ENCODE measurements at regions not wholly inside any gene's neighbourhood (a gene's known extent, or its start where the extent isn't known, plus 50 kb on each side); places are given as distances from the start of the nearest gene placed in this dataset.

DNA sequence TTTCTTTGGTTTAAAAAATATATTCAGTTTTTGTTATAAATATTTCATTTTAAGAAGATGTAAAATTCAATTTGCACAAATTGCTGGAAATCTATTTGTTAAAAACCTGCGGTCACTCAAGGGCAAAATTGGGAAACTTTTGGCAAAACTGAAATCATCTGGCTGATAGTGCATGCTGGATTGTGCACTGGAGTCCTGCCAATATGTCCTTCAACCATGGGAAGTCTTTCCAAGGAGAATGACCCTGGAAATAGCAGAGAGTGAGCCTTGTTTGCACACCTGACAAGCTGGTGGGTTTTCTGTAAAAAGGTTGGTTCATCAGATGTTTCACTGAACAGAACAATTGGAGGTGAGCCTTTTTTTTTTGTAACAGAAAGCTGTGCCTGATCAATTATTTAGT lies 413.5 kb downstream of the BTBD3 start:
- H3F3A ChIP-seq (ENCODE audit: control insufficient read depth, insufficient read depth), result no peaks in the 10 kb centered on the region
- TF ChIP-seq EZH2phosphoT487 (IDR thresholded peaks at IDR 0.05; ENCODE audit: borderline replicate concordance, low read length), result no peak
- TF ChIP-seq, protein P1, sequence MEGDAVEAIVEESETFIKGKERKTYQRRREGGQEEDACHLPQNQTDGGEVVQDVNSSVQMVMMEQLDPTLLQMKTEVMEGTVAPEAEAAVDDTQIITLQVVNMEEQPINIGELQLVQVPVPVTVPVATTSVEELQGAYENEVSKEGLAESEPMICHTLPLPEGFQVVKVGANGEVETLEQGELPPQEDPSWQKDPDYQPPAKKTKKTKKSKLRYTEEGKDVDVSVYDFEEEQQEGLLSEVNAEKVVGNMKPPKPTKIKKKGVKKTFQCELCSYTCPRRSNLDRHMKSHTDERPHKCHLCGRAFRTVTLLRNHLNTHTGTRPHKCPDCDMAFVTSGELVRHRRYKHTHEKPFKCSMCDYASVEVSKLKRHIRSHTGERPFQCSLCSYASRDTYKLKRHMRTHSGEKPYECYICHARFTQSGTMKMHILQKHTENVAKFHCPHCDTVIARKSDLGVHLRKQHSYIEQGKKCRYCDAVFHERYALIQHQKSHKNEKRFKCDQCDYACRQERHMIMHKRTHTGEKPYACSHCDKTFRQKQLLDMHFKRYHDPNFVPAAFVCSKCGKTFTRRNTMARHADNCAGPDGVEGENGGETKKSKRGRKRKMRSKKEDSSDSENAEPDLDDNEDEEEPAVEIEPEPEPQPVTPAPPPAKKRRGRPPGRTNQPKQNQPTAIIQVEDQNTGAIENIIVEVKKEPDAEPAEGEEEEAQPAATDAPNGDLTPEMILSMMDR (IDR thresholded peaks at IDR 0.05; ENCODE audit: low read depth, low read length, poor library complexity, severe bottlenecking), result no peak

DNA sequence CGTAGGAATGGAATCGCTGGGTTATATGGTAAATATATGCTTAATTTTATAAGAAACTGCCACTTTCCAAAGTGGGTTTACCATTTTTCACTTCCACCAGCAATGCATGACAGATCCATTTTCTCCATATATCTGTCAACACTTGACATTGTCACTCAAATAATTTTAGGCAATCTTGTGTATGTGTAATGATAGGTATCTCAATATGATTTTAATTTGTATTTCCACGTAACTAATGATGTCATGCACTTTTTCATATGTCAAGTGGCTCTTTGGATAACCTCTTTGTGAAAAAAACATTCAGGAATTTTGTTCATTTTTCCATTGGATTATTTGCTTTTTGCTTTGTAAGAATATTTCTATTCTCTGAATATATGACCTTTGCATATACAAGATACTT lies 419.9 kb downstream of the BTBD3 start:
- TF ChIP-seq, protein P1 (IDR thresholded peaks at IDR 0.05; ENCODE audit: low read depth, low read length, poor library complexity, severe bottlenecking), result no peak
- no peak for TF ChIP-seq EZH2phosphoT487 (IDR thresholded peaks at IDR 0.05; ENCODE audit: borderline replicate concordance, low read length)
- Histone ChIP-seq H3F3A (ENCODE audit: control insufficient read depth, insufficient read depth) (no peaks in the 10 kb centered on the region), H3K9me3 (ENCODE audit: control insufficient read depth, insufficient read depth, low read length) (no peaks in the 10 kb centered on the region), H4K20me1 (ENCODE audit: control insufficient read depth, insufficient read depth, low read depth, low read length) (no peaks in the 10 kb centered on the region), H3K27ac (ENCODE audit: low read depth, low read length) (no peak overlapping the region), H3K4me2 (ENCODE audit: low read length) (no peak overlapping the region), H3K36me3 (ENCODE audit: control insufficient read depth, low read length) (no peaks in the 10 kb centered on the region), H3K79me2 (ENCODE audit: control insufficient read depth, low read length) (no peaks in the 10 kb centered on the region), H3K27me3 (ENCODE audit: control insufficient read depth, low read length) (no peaks in the 10 kb centered on the region), H3K4me1 (ENCODE audit: control insufficient read depth, low read length) (no peaks in the 10 kb centered on the region), H3K4me3 (ENCODE audit: low read length) (no peak overlapping the region), H3K9me2 (replicated peaks; ENCODE audit: control insufficient read depth, low read length) (no peaks in the 10 kb centered on the region)

More for the DNA sequence above, 413.5 kb downstream of the BTBD3 start:
- H3K4me3 ChIP-seq (ENCODE audit: low read length), result no peak overlapping the region
- no peaks in the 10 kb centered on the region for H3K27me3 ChIP-seq (ENCODE audit: control insufficient read depth, low read length)
- H4K20me1 ChIP-seq (ENCODE audit: control insufficient read depth, insufficient read depth, low read depth, low read length), result no peaks in the 10 kb centered on the region
- H3K36me3 ChIP-seq (ENCODE audit: control insufficient read depth, low read length), result no peaks in the 10 kb centered on the region
- H3K79me2 ChIP-seq (ENCODE audit: control insufficient read depth, low read length), result no peaks in the 10 kb centered on the region
- H3K9me2 ChIP-seq (replicated peaks; ENCODE audit: control insufficient read depth, low read length), result no peaks in the 10 kb centered on the region
- H3K4me1 ChIP-seq (ENCODE audit: control insufficient read depth, low read length), result no peaks in the 10 kb centered on the region
- no peaks in the 10 kb centered on the region; the same call in 1 of the 2 replicates for H3K9me3 ChIP-seq (ENCODE audit: control insufficient read depth, insufficient read depth, low read length)
- no peak overlapping the region for H3K4me2 ChIP-seq (ENCODE audit: low read length)
- H3K27ac ChIP-seq (ENCODE audit: low read depth, low read length), result no peak overlapping the region

DNA sequence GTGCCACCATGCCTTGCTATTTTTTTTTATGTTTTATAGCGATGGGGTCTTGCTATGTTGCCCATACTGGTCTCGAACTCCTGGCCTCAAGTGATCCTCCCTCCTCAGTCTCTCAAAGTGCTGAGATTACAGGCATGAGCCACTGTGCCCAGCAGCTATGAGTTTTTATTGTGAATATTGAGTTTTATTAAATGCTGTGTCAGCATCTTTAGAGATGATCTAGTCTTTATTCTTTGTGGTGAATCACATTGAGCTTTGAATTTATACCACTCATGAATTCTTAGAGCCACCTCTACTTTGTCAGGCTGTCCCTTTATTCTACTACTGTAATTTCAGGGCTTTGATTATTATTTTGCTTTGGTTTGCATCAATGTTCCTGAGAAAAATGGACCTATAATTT lies 428.3 kb downstream of the BTBD3 start:
- no peak overlapping the region for H3K27ac ChIP-seq (ENCODE audit: low read depth, low read length)
- H3F3A ChIP-seq (ENCODE audit: control insufficient read depth, insufficient read depth), result no peaks in the 10 kb centered on the region
- H4K20me1 ChIP-seq (ENCODE audit: control insufficient read depth, insufficient read depth, low read depth, low read length), result no peaks in the 10 kb centered on the region
- no peaks in the 10 kb centered on the region for H3K79me2 ChIP-seq (ENCODE audit: control insufficient read depth, low read length)
- H3K36me3 ChIP-seq (ENCODE audit: control insufficient read depth, low read length), result no peaks in the 10 kb centered on the region
- no peaks in the 10 kb centered on the region for H3K4me1 ChIP-seq (ENCODE audit: control insufficient read depth, low read length)
- no peaks in the 10 kb centered on the region for H3K9me2 ChIP-seq (replicated peaks; ENCODE audit: control insufficient read depth, low read length)
- H3K27me3 ChIP-seq (ENCODE audit: control insufficient read depth, low read length), result no peaks in the 10 kb centered on the region
- no peaks in the 10 kb centered on the region for H3K9me3 ChIP-seq (ENCODE audit: control insufficient read depth, insufficient read depth, low read length)
- TF ChIP-seq, protein P1 (IDR thresholded peaks at IDR 0.05; ENCODE audit: low read depth, low read length, poor library complexity, severe bottlenecking), result no peak
- TF ChIP-seq EZH2phosphoT487 (IDR thresholded peaks at IDR 0.05; ENCODE audit: borderline replicate concordance, low read length), result no peak
- no peak overlapping the region for H3K4me3 ChIP-seq (ENCODE audit: low read length)
- H3K4me2 ChIP-seq (ENCODE audit: low read length), result no peak overlapping the region

All from DOHH2 (cell line).